ENCODE measurements at regions not wholly inside any gene's neighbourhood (a gene's known extent, or its start where the extent isn't known, plus 50 kb on each side); places are given as distances from the start of the nearest gene placed in this dataset.

- no peak for TF ChIP-seq KDM5A (IDR thresholded peaks at IDR 0.05; ENCODE audit: low read length)
Measured at GRCh38 chr22:27628341-27628740, 173.2 kb downstream of the MN1 start (continued).

Measured in H1 (cell line).